ENCODE measurements at regions not wholly inside any gene's neighbourhood (a gene's known extent, or its start where the extent isn't known, plus 50 kb on each side); places are given as distances from the start of the nearest gene placed in this dataset.

GRCh38 chr6:167469672-167470071 is 144.8 kb downstream of the TTLL2 start:
- TF ChIP-seq CTCF (conservative IDR thresholded peaks at IDR 0.05) (no peak), ZFX (IDR thresholded peaks at IDR 0.05) (no peak)

Measured in C4-2B (cell line).